SJSA1 (cell line): ENCODE measurements at regions not wholly inside any gene's neighbourhood (a gene's known extent, or its start where the extent isn't known, plus 50 kb on each side); places are given as distances from the start of the nearest gene placed in this dataset.

Experiments used
- DNase-seq, 2 experiments: peaks; one replicate each; pipeline ENCODE4 v3.0.0-alpha.2; 2015 to 2020; ENCODE audit warnings: low spot score in 2 of 2, low read depth in 1 of 2
- H3K27ac ChIP-seq: fragments of 250-450 bp; sonication (Bioruptor Pico); 2 replicates; pipeline ENCODE4 v1.5.1; 2020; ENCODE audit warnings: mild to moderate bottlenecking, moderate library complexity
- H3K27me3 ChIP-seq: fragments of 250-450 bp; sonication (Bioruptor Pico); replicated peaks from 2 replicates; pipeline ENCODE4 v1.5.1; 2020; ENCODE audit warnings: mild to moderate bottlenecking, moderate library complexity
- H3K36me3 ChIP-seq: fragments of 250-450 bp; sonication (Bioruptor Pico); 2 replicates; pipeline ENCODE4 v1.5.1; 2020; ENCODE audit warnings: mild to moderate bottlenecking
- H3K4me1 ChIP-seq: fragments of 250-450 bp; sonication (Bioruptor Pico); replicated peaks from 2 replicates; pipeline ENCODE4 v1.6.1; 2021; ENCODE audit warnings: mild to moderate bottlenecking
- H3K4me3 ChIP-seq: fragments of 250-450 bp; sonication (Bioruptor Pico); 2 replicates; pipeline ENCODE4 v1.5.1; 2020; ENCODE audit warnings: mild to moderate bottlenecking
- H3K9me3 ChIP-seq: fragments of 250-450 bp; sonication (Bioruptor Pico); replicated peaks from 2 replicates; pipeline ENCODE4 v1.5.1; 2020; ENCODE audit warnings: mild to moderate bottlenecking

DNA sequence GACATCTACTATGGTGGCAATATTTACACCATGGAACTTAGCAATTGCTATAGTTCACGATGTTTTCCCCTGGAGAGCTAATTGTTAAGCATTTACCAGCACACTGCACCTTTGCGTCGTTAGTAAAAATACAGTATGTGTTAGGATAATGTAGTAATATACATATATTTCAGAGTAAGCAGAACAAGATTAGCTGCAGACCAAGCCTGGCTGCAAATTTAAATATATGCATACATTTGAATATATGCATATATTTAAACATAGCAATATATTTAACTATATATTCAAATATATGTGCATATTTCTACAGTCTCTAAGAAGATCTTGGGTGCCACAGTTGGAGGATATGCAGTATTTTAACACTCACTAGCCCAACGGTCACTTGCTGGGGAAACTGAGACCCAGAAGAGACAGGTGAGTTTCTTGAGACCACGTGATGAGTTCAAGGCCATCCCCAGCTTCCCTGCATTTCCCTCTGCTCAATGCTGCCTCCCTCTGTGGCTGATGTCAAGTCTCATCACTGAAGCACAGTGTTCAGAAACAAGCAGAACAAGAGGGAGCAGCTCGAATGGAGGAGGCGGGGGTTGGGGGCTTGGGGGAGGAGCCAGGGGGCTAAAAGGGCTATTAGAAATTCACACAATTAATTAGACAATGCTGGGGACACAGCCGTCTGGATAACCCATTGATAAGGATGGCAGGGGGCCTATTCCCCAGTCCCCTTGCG, 708.0 kb downstream of the MED13L start:
- H3K27me3 ChIP-seq = 0 out of 2 replicates have a peak, but pooled peaks cover 2% of the 10 kb centered on the region
- H3K27ac ChIP-seq = no peak overlapping the region
- H3K4me1 ChIP-seq = no peaks in the 10 kb centered on the region
- no peak for DNase-seq
- no peaks in the 10 kb centered on the region for H3K36me3 ChIP-seq
- H3K9me3 ChIP-seq = no peaks in the 10 kb centered on the region
- H3K4me3 ChIP-seq = no peak overlapping the region

DNA sequence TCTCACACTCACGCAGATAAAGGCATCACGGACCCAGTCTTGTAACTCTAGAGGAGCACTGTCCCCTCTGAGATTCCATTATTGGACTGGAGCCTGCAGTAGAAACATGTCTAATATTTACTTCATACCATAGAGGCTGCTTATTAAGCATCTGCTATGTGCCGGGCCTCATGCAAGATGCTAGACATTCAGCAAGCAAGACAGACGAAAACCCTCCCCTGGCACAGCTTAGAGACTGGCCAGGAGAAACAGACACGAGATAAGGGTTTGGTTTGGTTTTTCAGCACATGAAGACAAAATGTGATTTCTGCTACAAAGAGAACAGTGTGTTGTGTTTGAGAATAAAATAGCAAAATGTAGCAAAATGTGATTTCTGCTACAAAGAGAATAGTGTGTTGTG, 719.2 kb downstream of the MED13L start:
- Histone ChIP-seq H3K27ac (no peak overlapping the region), H3K4me3 (no peak overlapping the region), H3K36me3 (no peaks in the 10 kb centered on the region), H3K9me3 (no peaks in the 10 kb centered on the region), H3K4me1 (no peaks in the 10 kb centered on the region), H3K27me3 (no peaks in the 10 kb centered on the region)
- no peak for DNase-seq

- Histone ChIP-seq H3K36me3 (no peaks in the 10 kb centered on the region), H3K27me3 (no peaks in the 10 kb centered on the region), H3K4me1 (no peaks in the 10 kb centered on the region), H3K9me3 (no peaks in the 10 kb centered on the region), H3K27ac (no peak overlapping the region), H3K4me3 (no peak overlapping the region)
- no peak for DNase-seq
Measured at GRCh38 chr12:115553622-115554021, 723.9 kb downstream of the MED13L start.

DNA sequence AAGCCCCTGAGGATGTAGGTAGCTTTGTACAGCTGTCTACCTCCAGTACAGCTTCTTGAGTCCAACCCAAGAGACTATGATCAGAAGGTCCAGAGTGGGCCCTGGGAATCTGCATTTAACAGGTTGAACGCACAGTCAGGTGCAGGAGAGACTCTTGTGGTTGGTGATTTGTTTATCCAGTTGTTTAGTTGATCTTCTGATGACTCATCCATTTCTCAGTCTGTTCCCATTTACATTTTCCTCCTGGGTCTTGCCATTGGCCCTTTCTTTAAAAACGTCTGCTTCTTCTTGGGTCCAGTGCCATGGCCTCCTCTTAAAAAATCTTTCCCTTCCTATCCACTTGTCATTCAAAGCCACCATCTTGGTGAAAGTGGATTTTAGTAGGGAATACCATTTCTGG, 734.2 kb downstream of the MED13L start:
- no peak overlapping the region for H3K27ac ChIP-seq
- no peaks in the 10 kb centered on the region for H3K36me3 ChIP-seq
- peaks cover 4% of the 10 kb centered on the region; the same call in 1 of the 2 replicates for H3K9me3 ChIP-seq
- no peaks in the 10 kb centered on the region for H3K27me3 ChIP-seq
- H3K4me3 ChIP-seq = no peak overlapping the region
- no peaks in the 10 kb centered on the region for H3K4me1 ChIP-seq
- DNase-seq = peak in 1 of 2 experiments; percentile 7

- no peaks in the 10 kb centered on the region for H3K36me3 ChIP-seq
- DNase-seq = peak in 1 of 2 experiments; percentile 1
- H3K9me3 ChIP-seq = peaks cover 4% of the 10 kb centered on the region; the same call in 1 of the 2 replicates
- H3K27ac ChIP-seq = no peak overlapping the region
- no peaks in the 10 kb centered on the region for H3K4me1 ChIP-seq
- H3K4me3 ChIP-seq = no peak overlapping the region
- H3K27me3 ChIP-seq = no peaks in the 10 kb centered on the region
Measured at GRCh38 chr12:115542656-115543055, 734.8 kb downstream of the MED13L start.

- Histone ChIP-seq H3K27ac (no peak overlapping the region), H3K4me1 (no peaks in the 10 kb centered on the region), H3K27me3 (no peaks in the 10 kb centered on the region), H3K36me3 (no peaks in the 10 kb centered on the region), H3K9me3 (peaks cover 4% of the 10 kb centered on the region; the same call in 1 of the 2 replicates), H3K4me3 (no peak overlapping the region)
- DNase-seq = no peak
Measured at GRCh38 chr12:115541891-115542421, 735.5 kb downstream of the MED13L start.

DNA sequence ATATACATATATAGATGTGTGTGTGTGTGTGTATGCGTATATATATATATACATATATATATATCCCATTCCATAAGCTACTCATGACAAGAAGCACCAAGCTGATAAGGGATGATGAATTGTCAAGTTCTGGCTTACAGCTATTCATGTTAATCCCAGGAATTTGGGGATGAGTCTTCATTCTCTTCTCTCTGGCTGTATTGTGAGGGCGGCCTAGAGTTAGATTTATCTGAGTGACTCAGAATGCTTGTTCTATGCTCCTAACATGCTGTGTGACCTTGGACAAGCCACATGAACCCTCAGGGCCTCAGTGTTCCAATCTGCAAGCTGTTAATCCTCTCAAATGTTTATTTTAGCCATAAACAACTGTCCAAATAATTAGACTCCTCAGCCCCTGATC, 749.0 kb downstream of the MED13L start:
- Histone ChIP-seq H3K4me3 (no peak overlapping the region), H3K27ac (no peak overlapping the region), H3K36me3 (no peaks in the 10 kb centered on the region), H3K4me1 (no peaks in the 10 kb centered on the region), H3K27me3 (no peaks in the 10 kb centered on the region), H3K9me3 (no peaks in the 10 kb centered on the region)
- no peak for DNase-seq

DNA sequence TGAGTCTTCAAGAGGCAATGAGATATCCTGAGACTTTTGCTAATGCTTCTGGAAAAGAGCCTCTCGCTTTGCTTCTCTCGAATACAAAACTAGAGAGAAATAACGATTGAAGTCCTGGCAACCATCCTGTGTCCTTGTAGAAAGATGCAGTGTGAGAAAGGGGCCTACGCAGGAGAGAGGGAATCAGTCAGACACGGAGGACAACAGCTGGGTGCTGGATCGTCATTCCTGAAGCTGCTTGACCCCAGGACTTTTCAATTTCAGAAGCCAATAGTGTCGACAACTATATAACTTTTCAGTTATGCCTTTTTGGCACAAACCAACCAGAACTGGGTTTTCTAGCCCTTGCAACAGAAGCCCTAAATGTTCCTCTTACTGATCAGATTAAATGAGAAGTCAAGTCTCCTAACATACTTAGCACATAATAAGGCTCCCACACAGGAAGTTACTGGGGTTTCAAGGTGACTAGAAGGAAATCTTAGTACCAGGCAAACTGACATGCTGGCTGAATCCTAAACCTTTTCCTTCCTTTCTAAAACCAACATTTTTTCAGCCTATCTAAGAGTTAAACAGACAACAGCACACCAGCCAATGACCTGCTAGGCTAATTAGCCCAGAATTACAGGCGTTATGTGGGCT, 755.6 kb downstream of the MED13L start:
- no peak for DNase-seq
- no peaks in the 10 kb centered on the region for H3K27me3 ChIP-seq
- H3K4me1 ChIP-seq = no peaks in the 10 kb centered on the region
- H3K36me3 ChIP-seq = no peaks in the 10 kb centered on the region
- no peaks in the 10 kb centered on the region for H3K9me3 ChIP-seq
- H3K4me3 ChIP-seq = no peak overlapping the region
- no peak overlapping the region for H3K27ac ChIP-seq

- Histone ChIP-seq H3K36me3 (no peaks in the 10 kb centered on the region), H3K27me3 (no peaks in the 10 kb centered on the region), H3K4me1 (no peaks in the 10 kb centered on the region), H3K4me3 (no peak overlapping the region), H3K9me3 (no peaks in the 10 kb centered on the region), H3K27ac (no peak overlapping the region)
- no peak for DNase-seq
Measured at GRCh38 chr12:115519887-115520286, 757.6 kb downstream of the MED13L start.

DNA sequence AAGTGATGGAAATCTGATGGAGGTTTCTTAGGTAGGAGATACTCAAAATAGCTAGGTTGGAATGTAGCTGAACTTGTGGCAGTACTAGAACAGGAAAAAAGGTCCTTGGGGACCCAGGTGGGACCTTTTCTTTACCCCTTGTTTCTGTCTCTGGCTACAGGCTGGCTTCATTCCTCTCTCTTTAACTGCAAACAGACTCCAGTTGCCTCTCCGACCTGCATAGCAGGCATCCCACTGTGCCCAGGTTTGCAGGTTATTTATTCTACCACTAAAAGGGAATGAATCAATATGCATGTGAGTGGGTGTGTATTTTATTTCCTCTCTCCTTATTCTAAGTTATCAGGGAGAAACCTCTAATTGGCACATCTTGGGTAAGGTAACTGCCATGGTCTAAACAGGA, 758.1 kb downstream of the MED13L start:
- Histone ChIP-seq H3K4me1 (no peaks in the 10 kb centered on the region), H3K36me3 (no peaks in the 10 kb centered on the region), H3K27ac (no peak overlapping the region), H3K9me3 (no peaks in the 10 kb centered on the region), H3K4me3 (no peak overlapping the region), H3K27me3 (no peaks in the 10 kb centered on the region)
- DNase-seq = no peak

- Histone ChIP-seq H3K4me3 (no peak overlapping the region), H3K27ac (no peak overlapping the region), H3K4me1 (no peaks in the 10 kb centered on the region), H3K27me3 (no peaks in the 10 kb centered on the region), H3K9me3 (0 out of 2 replicates have a peak, but pooled peaks cover 2% of the 10 kb centered on the region), H3K36me3 (no peaks in the 10 kb centered on the region)
- no peak for DNase-seq
Measured at GRCh38 chr12:115517913-115518312, 759.6 kb downstream of the MED13L start.

DNA sequence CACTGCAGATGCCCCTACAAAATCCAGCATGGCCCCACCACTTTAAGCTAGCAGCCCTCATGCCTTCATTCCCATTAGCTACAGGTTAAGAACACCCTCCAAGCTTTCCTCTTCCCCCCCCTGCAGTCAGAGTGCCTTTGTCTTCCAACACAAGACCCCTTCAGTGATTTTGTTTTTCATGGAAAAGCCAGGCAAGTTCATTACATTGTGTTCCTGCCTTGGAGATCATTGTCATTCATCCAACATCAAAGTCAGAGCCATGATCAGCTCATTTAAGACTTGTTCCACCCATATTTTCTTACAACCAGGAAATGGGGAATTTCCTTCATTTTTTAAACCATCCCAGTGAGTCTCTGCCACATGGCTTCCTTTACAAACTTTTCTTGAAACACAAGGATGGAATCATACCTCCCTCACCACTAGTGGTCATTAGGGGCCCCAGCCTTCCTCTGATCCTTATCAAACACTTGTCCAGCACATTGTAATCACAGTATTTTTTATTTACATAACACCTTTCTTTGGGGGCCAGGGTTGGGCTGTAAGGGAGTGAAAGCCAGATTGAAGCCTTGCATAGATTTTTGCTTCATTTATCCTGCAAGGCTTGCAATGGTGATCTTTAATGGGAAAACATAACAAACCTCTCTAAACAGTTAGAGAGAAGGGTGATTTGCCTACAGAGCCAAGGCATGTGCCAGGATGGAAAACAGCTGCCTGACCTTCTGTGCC, 765.3 kb downstream of the MED13L start:
- no peak overlapping the region for H3K4me3 ChIP-seq
- H3K36me3 ChIP-seq = no peaks in the 10 kb centered on the region
- H3K9me3 ChIP-seq = 0 out of 2 replicates have a peak, but pooled peaks cover 2% of the 10 kb centered on the region
- H3K4me1 ChIP-seq = no peaks in the 10 kb centered on the region
- H3K27ac ChIP-seq = no peak overlapping the region
- no peak for DNase-seq
- H3K27me3 ChIP-seq = no peaks in the 10 kb centered on the region

DNA sequence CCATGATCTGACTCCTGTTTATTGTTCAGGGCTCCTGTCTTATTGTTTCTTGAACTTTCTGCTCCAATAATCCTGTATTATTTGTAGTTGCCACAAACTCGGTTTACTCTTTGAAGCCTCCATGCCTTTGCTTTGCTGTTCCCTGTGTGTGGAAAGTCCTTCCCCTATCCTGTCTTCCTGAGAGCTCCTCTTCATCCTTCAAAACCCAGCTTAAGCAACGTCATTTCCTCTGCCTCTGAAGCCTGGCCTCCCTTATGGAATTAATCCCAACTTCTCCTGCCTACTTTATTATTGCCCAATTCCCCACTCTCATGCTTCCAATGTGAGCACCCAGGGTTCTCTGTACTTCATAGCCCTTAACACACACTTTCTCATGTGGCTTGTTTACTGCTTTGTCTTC, 766.2 kb downstream of the MED13L start:
- Histone ChIP-seq H3K27ac (no peak overlapping the region), H3K4me3 (no peak overlapping the region), H3K27me3 (no peaks in the 10 kb centered on the region), H3K36me3 (no peaks in the 10 kb centered on the region), H3K9me3 (0 out of 2 replicates have a peak, but pooled peaks cover 2% of the 10 kb centered on the region), H3K4me1 (no peaks in the 10 kb centered on the region)
- no peak for DNase-seq

DNA sequence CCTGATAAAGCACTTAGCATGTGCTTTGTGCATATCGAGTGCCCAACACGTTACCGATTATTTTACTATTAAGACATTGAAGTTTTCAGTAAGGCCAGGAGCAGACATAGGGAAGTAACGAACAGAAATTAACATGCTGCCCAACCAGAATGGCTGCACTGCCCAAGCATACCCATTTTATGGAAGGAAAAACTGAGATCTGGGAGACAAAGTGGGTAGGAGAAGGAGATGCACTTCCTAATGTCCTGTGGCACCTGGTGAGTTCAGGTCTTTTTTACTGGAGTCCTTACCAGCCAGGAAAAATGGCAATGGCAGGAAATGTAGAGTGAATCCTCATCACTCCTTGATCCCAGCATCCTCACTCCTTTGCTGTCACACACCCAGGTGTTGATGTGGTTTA, 768.5 kb downstream of the MED13L start:
- no peaks in the 10 kb centered on the region for H3K4me1 ChIP-seq
- no peak overlapping the region for H3K27ac ChIP-seq
- no peak for DNase-seq
- no peak overlapping the region for H3K4me3 ChIP-seq
- no peaks in the 10 kb centered on the region for H3K36me3 ChIP-seq
- H3K27me3 ChIP-seq = no peaks in the 10 kb centered on the region
- H3K9me3 ChIP-seq = 0 out of 2 replicates have a peak, but pooled peaks cover 2% of the 10 kb centered on the region
